ENCODE measurements at regions not wholly inside any gene's neighbourhood (a gene's known extent, or its start where the extent isn't known, plus 50 kb on each side); places are given as distances from the start of the nearest gene placed in this dataset.

DNA sequence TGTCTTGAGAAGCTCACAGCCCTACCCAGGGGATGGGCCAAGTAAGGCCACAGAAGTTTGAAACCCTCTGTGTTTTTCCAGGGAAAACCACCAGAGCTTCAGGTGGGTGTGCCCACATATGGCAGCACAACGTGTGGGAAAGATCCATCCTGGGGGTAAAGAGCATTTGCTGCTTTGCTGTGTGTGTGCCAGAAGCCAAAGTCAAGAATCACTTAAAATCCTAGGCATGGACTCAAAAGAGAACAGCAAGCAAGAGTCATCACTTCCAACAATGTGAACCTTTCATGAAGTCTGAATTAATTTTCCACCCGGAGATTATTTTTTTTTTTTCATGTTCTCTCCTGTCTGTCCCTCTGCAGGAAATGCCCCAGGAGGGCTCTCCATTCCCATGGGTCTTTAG is 308.2 kb upstream of the SGK1 start:
- Histone ChIP-seq H3K4me2 (ENCODE audit: insufficient read depth, low read length, poor library complexity, severe bottlenecking) (no peak overlapping the region), H3K18ac (ENCODE audit: low read length) (no peak overlapping the region)

DNA sequence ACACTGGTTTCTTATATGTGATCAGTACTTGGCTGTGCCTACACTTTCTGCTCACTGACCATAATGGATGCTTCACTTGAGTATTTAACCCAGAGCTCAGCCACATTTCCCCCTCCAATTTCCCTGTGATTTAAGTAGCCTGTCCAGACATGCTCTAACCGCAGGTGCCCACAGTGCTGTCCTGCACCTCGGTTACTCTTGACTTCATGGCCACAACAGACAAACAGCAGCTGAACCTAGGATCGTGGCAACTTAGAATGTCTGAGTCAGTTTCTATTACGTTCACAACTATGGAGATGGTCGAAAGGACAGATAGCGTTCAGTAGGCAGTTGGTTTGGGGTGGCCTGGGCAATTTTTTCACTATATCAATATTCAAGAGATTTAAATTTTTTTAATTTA is 306.9 kb upstream of the SGK1 start:
- WGBS, 2 donors (ENCODE audit: extremely low coverage in 2 of 2, insufficient read length in 2 of 2, insufficient replicate concordance in 1 of 2) = no CpG with 5 or more reads among the region's 6 CpGs
- no peak overlapping the region for H3K18ac ChIP-seq (ENCODE audit: low read length)
- H3K4me2 ChIP-seq (ENCODE audit: insufficient read depth, low read length, poor library complexity, severe bottlenecking) = no peak overlapping the region
- H2AFZ ChIP-seq (ENCODE audit: low read length) = no peak overlapping the region
- H3K9ac ChIP-seq (ENCODE audit: low read depth, low read length, poor library complexity) = no peak overlapping the region
- no peak overlapping the region for H2BK120ac ChIP-seq (ENCODE audit: low read depth, low read length)
- no peak overlapping the region for H2AK5ac ChIP-seq (ENCODE audit: low read depth, low read length)
- no peak overlapping the region for H3K14ac ChIP-seq (ENCODE audit: low read length)
- H4K91ac ChIP-seq (ENCODE audit: low read depth, low read length, poor library complexity) = no peak overlapping the region
- H2BK5ac ChIP-seq (ENCODE audit: low read length) = no peak overlapping the region
- no peak overlapping the region for H3K23ac ChIP-seq (ENCODE audit: low read depth, low read length, poor library complexity)
- no peaks in the 10 kb centered on the region for H3K79me1 ChIP-seq (ENCODE audit: low read depth, low read length)
- no peak overlapping the region for H2BK15ac ChIP-seq (ENCODE audit: low read length)
- no peak for DNase-seq (ENCODE audit: low spot score)
- no peak overlapping the region for H3K27ac ChIP-seq (replicated peaks; ENCODE audit: low read length)
- H2BK12ac ChIP-seq (ENCODE audit: low read length) = no peak overlapping the region
- no peaks in the 10 kb centered on the region for H3K36me3 ChIP-seq (replicated peaks in 1 of 2; ENCODE audit: control insufficient read depth in 2 of 2, insufficient read depth in 2 of 2, low read length in 2 of 2)
- no peak overlapping the region for H3K4me3 ChIP-seq (ENCODE audit: low read length in 2 of 2)
- peaks cover 0 to 3% (median 0%) of the 10 kb centered on the region in 3 experiments for H3K27me3 ChIP-seq (ENCODE audit: control insufficient read depth in 3 of 3, insufficient read depth in 3 of 3, low read depth in 1 of 3, low read length in 3 of 3)
- peaks cover 2 to 4% of the 10 kb centered on the region in 2 donors for H3K4me1 ChIP-seq (ENCODE audit: control insufficient read depth in 2 of 2, insufficient read depth in 1 of 2, low read depth in 1 of 2, low read length in 2 of 2)
- H3K4ac ChIP-seq (ENCODE audit: low read length) = no peak overlapping the region
- no peak overlapping the region for H4K8ac ChIP-seq (ENCODE audit: low read depth, low read length)
- no peaks in the 10 kb centered on the region for H3K9me3 ChIP-seq (replicated peaks in 1 of 2; ENCODE audit: control insufficient read depth in 2 of 2, insufficient read depth in 1 of 2, low read depth in 1 of 2, low read length in 2 of 2)

More for the DNA sequence above, 308.2 kb upstream of the SGK1 start:
- Histone ChIP-seq H4K8ac (ENCODE audit: low read depth, low read length) (no peak overlapping the region), H3K9ac (ENCODE audit: low read depth, low read length, poor library complexity) (no peak overlapping the region), H3K14ac (ENCODE audit: low read length) (no peak overlapping the region), H3K4me1 (ENCODE audit: control insufficient read depth in 2 of 2, insufficient read depth in 1 of 2, low read depth in 1 of 2, low read length in 2 of 2) (peaks cover 2 to 4% of the 10 kb centered on the region in 2 donors), H2BK120ac (ENCODE audit: low read depth, low read length) (no peak overlapping the region), H3K9me3 (replicated peaks in 1 of 2; ENCODE audit: control insufficient read depth in 2 of 2, insufficient read depth in 1 of 2, low read depth in 1 of 2, low read length in 2 of 2) (no peaks in the 10 kb centered on the region), H3K4ac (ENCODE audit: low read length) (no peak overlapping the region), H2AFZ (ENCODE audit: low read length) (no peak overlapping the region), H3K27ac (replicated peaks; ENCODE audit: low read length) (no peak overlapping the region), H2BK12ac (ENCODE audit: low read length) (no peak overlapping the region), H3K79me1 (ENCODE audit: low read depth, low read length) (no peaks in the 10 kb centered on the region), H2AK5ac (ENCODE audit: low read depth, low read length) (no peak overlapping the region), H3K23ac (ENCODE audit: low read depth, low read length, poor library complexity) (no peak overlapping the region), H3K36me3 (replicated peaks in 1 of 2; ENCODE audit: control insufficient read depth in 2 of 2, insufficient read depth in 2 of 2, low read length in 2 of 2) (no peaks in the 10 kb centered on the region), H3K4me3 (ENCODE audit: low read length in 2 of 2) (no peak overlapping the region), H2BK15ac (ENCODE audit: low read length) (no peak overlapping the region), H2BK5ac (ENCODE audit: low read length) (no peak overlapping the region), H3K27me3 (ENCODE audit: control insufficient read depth in 3 of 3, insufficient read depth in 3 of 3, low read depth in 1 of 3, low read length in 3 of 3) (peaks cover 0 to 3% (median 0%) of the 10 kb centered on the region in 3 experiments), H4K91ac (ENCODE audit: low read depth, low read length, poor library complexity) (no peak overlapping the region)
- WGBS, 2 donors (ENCODE audit: extremely low coverage in 2 of 2, insufficient read length in 2 of 2, insufficient replicate concordance in 1 of 2) = no CpG with 5 or more reads among the region's 2 CpGs
- no peak for DNase-seq (ENCODE audit: low spot score)

DNA sequence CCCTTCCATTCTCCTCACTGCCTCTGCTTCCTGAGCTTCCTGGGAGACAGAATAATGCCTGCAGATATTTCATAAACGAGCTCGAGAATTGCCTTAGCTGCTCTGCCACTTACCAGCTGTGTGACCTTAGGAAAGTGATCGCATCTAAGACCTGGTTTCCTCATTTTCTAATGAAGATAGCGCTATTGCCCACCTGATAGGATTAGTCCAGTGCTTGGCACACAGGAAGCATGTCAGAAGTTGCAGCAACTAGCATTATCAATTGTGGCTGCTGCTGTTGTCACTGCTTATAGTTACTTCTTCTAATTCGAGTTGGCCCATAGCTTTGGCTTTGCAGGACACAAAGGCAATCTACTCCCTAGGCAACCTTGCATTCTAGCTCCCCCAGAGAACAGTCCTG is 305.5 kb upstream of the SGK1 start:
- Histone ChIP-seq H3K27me3 (ENCODE audit: control insufficient read depth in 3 of 3, insufficient read depth in 3 of 3, low read depth in 1 of 3, low read length in 3 of 3) (peaks cover 0 to 3% (median 0%) of the 10 kb centered on the region in 3 experiments), H3K4me3 (ENCODE audit: low read length in 2 of 2) (no peak overlapping the region), H3K79me1 (ENCODE audit: low read depth, low read length) (no peaks in the 10 kb centered on the region), H2BK5ac (ENCODE audit: low read length) (no peak overlapping the region), H4K91ac (ENCODE audit: low read depth, low read length, poor library complexity) (no peak overlapping the region), H3K18ac (ENCODE audit: low read length) (no peak overlapping the region), H3K4ac (ENCODE audit: low read length) (no peak overlapping the region), H2AFZ (ENCODE audit: low read length) (no peak overlapping the region), H3K27ac (replicated peaks; ENCODE audit: low read length) (no peak overlapping the region), H3K9ac (ENCODE audit: low read depth, low read length, poor library complexity) (no peak overlapping the region), H2BK15ac (ENCODE audit: low read length) (no peak overlapping the region), H2BK120ac (ENCODE audit: low read depth, low read length) (no peak overlapping the region), H3K36me3 (replicated peaks in 1 of 2; ENCODE audit: control insufficient read depth in 2 of 2, insufficient read depth in 2 of 2, low read length in 2 of 2) (no peaks in the 10 kb centered on the region), H3K14ac (ENCODE audit: low read length) (no peak overlapping the region), H2BK12ac (ENCODE audit: low read length) (no peak overlapping the region), H4K8ac (ENCODE audit: low read depth, low read length) (no peak overlapping the region), H3K9me3 (replicated peaks in 1 of 2; ENCODE audit: control insufficient read depth in 2 of 2, insufficient read depth in 1 of 2, low read depth in 1 of 2, low read length in 2 of 2) (no peaks in the 10 kb centered on the region), H3K4me2 (ENCODE audit: insufficient read depth, low read length, poor library complexity, severe bottlenecking) (no peak overlapping the region), H3K4me1 (ENCODE audit: control insufficient read depth in 2 of 2, insufficient read depth in 1 of 2, low read depth in 1 of 2, low read length in 2 of 2) (peaks cover 2 to 4% of the 10 kb centered on the region in 2 donors), H2AK5ac (ENCODE audit: low read depth, low read length) (no peak overlapping the region), H3K23ac (ENCODE audit: low read depth, low read length, poor library complexity) (no peak overlapping the region)
- no CpG with 5 or more reads among the region's 5 CpGs for WGBS, 2 donors (ENCODE audit: extremely low coverage in 2 of 2, insufficient read length in 2 of 2, insufficient replicate concordance in 1 of 2)
- DNase-seq (ENCODE audit: low spot score) = no peak

DNA sequence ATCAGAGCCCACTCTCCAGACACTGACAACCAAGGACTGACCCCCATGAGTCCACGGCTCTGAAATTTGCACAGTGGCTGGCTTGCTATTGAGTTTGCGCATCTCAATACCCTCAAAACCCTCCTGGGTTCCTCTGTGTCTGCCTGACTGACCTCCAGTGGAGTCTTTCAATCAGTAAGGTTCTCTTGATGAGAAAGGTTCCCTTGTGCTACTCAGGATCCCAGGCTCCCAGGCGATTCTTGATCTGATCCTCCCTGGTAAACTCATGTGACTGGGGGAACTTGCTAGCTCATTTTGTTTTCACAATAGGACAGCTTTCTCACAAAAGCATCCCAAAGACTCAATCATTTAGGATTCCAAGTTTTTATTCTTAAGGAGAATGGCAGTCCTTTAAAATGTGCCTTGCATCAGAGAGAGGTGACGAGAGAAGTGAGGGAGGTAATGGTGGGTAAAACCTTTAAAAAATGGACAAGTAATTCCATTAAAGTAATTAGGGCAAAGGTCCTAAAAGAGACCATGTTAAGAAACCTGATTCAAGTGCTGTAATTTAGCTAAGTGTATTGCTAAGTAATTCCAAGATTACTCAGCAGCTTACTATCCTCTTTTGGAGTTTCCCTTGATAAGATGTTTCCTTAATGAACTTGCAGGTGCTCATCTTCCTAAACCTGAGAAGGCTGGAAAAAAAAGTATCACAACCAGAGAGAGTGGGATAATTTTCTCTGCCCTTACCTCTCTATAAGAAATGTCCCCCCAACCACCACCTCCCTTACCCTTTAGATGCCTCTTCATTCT is 304.7 kb upstream of the SGK1 start:
- DNase-seq (ENCODE audit: low spot score) = no peak
- H2BK15ac ChIP-seq (ENCODE audit: low read length) = no peak overlapping the region
- no peak overlapping the region for H4K91ac ChIP-seq (ENCODE audit: low read depth, low read length, poor library complexity)
- no peak overlapping the region for H3K18ac ChIP-seq (ENCODE audit: low read length)
- no peak overlapping the region for H3K4me2 ChIP-seq (ENCODE audit: insufficient read depth, low read length, poor library complexity, severe bottlenecking)
- H3K14ac ChIP-seq (ENCODE audit: low read length) = no peak overlapping the region
- no peak overlapping the region for H3K9ac ChIP-seq (ENCODE audit: low read depth, low read length, poor library complexity)
- H2BK12ac ChIP-seq (ENCODE audit: low read length) = no peak overlapping the region
- no peak overlapping the region for H2BK5ac ChIP-seq (ENCODE audit: low read length)
- peaks cover 2 to 4% of the 10 kb centered on the region in 2 donors for H3K4me1 ChIP-seq (ENCODE audit: control insufficient read depth in 2 of 2, insufficient read depth in 1 of 2, low read depth in 1 of 2, low read length in 2 of 2)
- peak overlapping the region; percentile 40 for H2AFZ ChIP-seq (ENCODE audit: low read length)
- H3K9me3 ChIP-seq (replicated peaks in 1 of 2; ENCODE audit: control insufficient read depth in 2 of 2, insufficient read depth in 1 of 2, low read depth in 1 of 2, low read length in 2 of 2) = no peaks in the 10 kb centered on the region
- H3K23ac ChIP-seq (ENCODE audit: low read depth, low read length, poor library complexity) = no peak overlapping the region
- no peak overlapping the region for H3K4ac ChIP-seq (ENCODE audit: low read length)
- no peak overlapping the region for H3K27ac ChIP-seq (replicated peaks; ENCODE audit: low read length)
- H4K8ac ChIP-seq (ENCODE audit: low read depth, low read length) = no peak overlapping the region
- H2AK5ac ChIP-seq (ENCODE audit: low read depth, low read length) = no peak overlapping the region
- H3K4me3 ChIP-seq (ENCODE audit: low read length in 2 of 2) = no peak overlapping the region
- H3K27me3 ChIP-seq (ENCODE audit: control insufficient read depth in 3 of 3, insufficient read depth in 3 of 3, low read depth in 1 of 3, low read length in 3 of 3) = peaks cover 0 to 3% (median 0%) of the 10 kb centered on the region in 3 experiments
- no peak overlapping the region for H2BK120ac ChIP-seq (ENCODE audit: low read depth, low read length)
- WGBS, 2 donors (ENCODE audit: extremely low coverage in 2 of 2, insufficient read length in 2 of 2, insufficient replicate concordance in 1 of 2) = no CpG with 5 or more reads among the region's 4 CpGs
- no peaks in the 10 kb centered on the region for H3K36me3 ChIP-seq (replicated peaks in 1 of 2; ENCODE audit: control insufficient read depth in 2 of 2, insufficient read depth in 2 of 2, low read length in 2 of 2)
- no peaks in the 10 kb centered on the region for H3K79me1 ChIP-seq (ENCODE audit: low read depth, low read length)

All from neuronal stem cell (in vitro differentiated cells).